Neural progenitor cell (in vitro differentiated cells): ENCODE measurements at regions not wholly inside any gene's neighbourhood (a gene's known extent, or its start where the extent isn't known, plus 50 kb on each side); places are given as distances from the start of the nearest gene placed in this dataset.
A peak's percentile ranks its signal among the peaks of the same experiment; 100 is the strongest.

Experiments
- DNase-seq: peaks from one replicate; pipeline ENCODE4 v3.0.0-alpha.2; 2016; ENCODE audit warnings: low spot score
- H2AFZ ChIP-seq: fragments of 200-600 bp; sonication (generic); replicated peaks from 2 replicates; pipeline ENCODE4 v1.6.1; 2016; ENCODE audit warnings: antibody characterized with exemption
- H3F3A ChIP-seq: fragments of 200-600 bp; sonication (generic); 2 replicates; pipeline ENCODE4 v1.6.1; 2016; ENCODE audit warnings: antibody characterized with exemption, low read depth
- H3K27ac ChIP-seq: fragments of 200-600 bp; sonication (generic); 2 replicates; pipeline ENCODE4 v1.5.1; 2016; ENCODE audit warnings: mild to moderate bottlenecking
- H3K27me3 ChIP-seq: fragments of 200-600 bp; sonication (generic); 2 replicates; pipeline ENCODE4 v1.6.1; 2016; ENCODE audit warnings: mild to moderate bottlenecking, moderate library complexity
- H3K36me3 ChIP-seq: fragments of 200-600 bp; sonication (generic); 2 replicates; pipeline ENCODE4 v1.5.1; 2016
- H3K4me1 ChIP-seq: fragments of 200-600 bp; sonication (generic); 2 replicates; pipeline ENCODE4 v1.6.1; 2016; ENCODE audit warnings: mixed run types
- H3K4me2 ChIP-seq: fragments of 200-600 bp; sonication (generic); 2 replicates; pipeline ENCODE4 v1.6.1; 2016
- H3K4me3 ChIP-seq: fragments of 200-600 bp; sonication (generic); 2 replicates; pipeline ENCODE4 v1.5.1; 2016
- H3K79me2 ChIP-seq: fragments of 200-600 bp; sonication (generic); 2 replicates; pipeline ENCODE4 v1.6.1; 2016; ENCODE audit warnings: low read depth
- H3K9ac ChIP-seq: fragments of 200-600 bp; sonication (generic); 2 replicates; pipeline ENCODE4 v1.6.1; 2016
- H3K9me3 ChIP-seq: fragments of 200-600 bp; sonication (generic); 2 replicates; pipeline ENCODE4 v1.5.1; 2016; ENCODE audit warnings: low read depth
- H4K20me1 ChIP-seq: fragments of 200-600 bp; sonication (generic); 2 replicates; pipeline ENCODE4 v1.6.1; 2016; ENCODE audit warnings: low read depth
- H3K27ac Mint-ChIP-seq: 3 replicates; pipeline ENCODE4 v1.8.0; 2021; ENCODE audit warnings: mixed read lengths
- H3K27me3 Mint-ChIP-seq: 2 replicates; pipeline ENCODE4 v1.8.0; 2022; ENCODE audit warnings: low read depth, mild to moderate bottlenecking, inconsistent platforms, moderate library complexity, mixed read lengths; ENCODE audit not compliant: insufficient read depth
- H3K36me3 Mint-ChIP-seq: 3 replicates; pipeline ENCODE4 v1.8.0; 2021; ENCODE audit warnings: mixed read lengths
- H3K4me1 Mint-ChIP-seq: 3 replicates; pipeline ENCODE4 v1.8.0; 2021; ENCODE audit warnings: mixed read lengths
- H3K4me3 Mint-ChIP-seq: 3 replicates; pipeline ENCODE4 v1.8.0; 2021; ENCODE audit warnings: mild to moderate bottlenecking, moderate library complexity, mixed read lengths
- H3K9me3 Mint-ChIP-seq: 3 replicates; pipeline ENCODE4 v1.8.0; 2020; ENCODE audit warnings: mixed read lengths
- EZH2 ChIP-seq: fragments of 200-600 bp; sonication (generic); IDR thresholded peaks from 2 replicates; pipeline ENCODE4 v1.6.1; 2017; ENCODE audit warnings: antibody characterized with exemption, mild to moderate bottlenecking, moderate library complexity
- EZH2phosphoT487 ChIP-seq: fragments of 200-600 bp; sonication (generic); IDR thresholded peaks from 2 replicates; pipeline ENCODE4 v1.6.1; 2017; ENCODE audit warnings: antibody characterized with exemption
- TF ChIP-seq, protein P1 (sequence below): fragments of 200-600 bp; sonication (generic); IDR thresholded peaks from 2 replicates; pipeline ENCODE4 v1.5.1; 2017; ENCODE audit warnings: antibody characterized with exemption, mild to moderate bottlenecking

DNA sequence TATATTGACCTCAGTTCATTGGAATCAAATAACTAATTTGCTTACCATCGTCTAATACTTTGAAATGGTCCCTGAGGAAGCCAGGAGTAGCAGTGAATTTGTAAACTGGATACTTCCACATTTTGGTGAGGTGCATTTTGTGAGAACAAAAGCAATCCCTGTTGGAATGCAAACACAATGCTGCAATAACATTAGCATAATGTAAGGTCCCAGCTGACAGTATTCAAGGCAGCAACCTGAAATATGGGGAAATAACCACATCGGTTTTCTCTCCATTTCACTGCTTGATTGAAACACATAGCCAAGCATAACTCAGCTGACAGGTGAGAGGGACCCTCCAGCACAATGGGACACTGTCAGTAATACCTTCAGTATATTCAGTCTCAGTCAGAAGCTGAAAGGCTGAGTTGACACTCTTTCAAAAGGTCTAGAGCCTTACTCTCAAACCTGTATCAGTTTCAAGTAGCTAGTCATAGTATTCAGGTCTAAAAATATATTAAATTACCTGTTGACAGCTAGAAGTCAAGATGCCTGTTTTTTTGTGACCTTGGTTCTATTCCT lies 1311.9 kb upstream of the NRXN1 start:
- Mint-ChIP-seq H3K4me3 (no peak overlapping the region), H3K36me3 (no peaks in the 10 kb centered on the region), H3K27ac (no peak overlapping the region), H3K27me3 (no peaks in the 10 kb centered on the region), H3K9me3 (no peaks in the 10 kb centered on the region), H3K4me1 (peaks cover 2% of the 10 kb centered on the region)
- H3K9ac ChIP-seq: no peak overlapping the region
- no peaks in the 10 kb centered on the region for H4K20me1 ChIP-seq
- TF ChIP-seq EZH2: no peak
- TF ChIP-seq, protein P1, sequence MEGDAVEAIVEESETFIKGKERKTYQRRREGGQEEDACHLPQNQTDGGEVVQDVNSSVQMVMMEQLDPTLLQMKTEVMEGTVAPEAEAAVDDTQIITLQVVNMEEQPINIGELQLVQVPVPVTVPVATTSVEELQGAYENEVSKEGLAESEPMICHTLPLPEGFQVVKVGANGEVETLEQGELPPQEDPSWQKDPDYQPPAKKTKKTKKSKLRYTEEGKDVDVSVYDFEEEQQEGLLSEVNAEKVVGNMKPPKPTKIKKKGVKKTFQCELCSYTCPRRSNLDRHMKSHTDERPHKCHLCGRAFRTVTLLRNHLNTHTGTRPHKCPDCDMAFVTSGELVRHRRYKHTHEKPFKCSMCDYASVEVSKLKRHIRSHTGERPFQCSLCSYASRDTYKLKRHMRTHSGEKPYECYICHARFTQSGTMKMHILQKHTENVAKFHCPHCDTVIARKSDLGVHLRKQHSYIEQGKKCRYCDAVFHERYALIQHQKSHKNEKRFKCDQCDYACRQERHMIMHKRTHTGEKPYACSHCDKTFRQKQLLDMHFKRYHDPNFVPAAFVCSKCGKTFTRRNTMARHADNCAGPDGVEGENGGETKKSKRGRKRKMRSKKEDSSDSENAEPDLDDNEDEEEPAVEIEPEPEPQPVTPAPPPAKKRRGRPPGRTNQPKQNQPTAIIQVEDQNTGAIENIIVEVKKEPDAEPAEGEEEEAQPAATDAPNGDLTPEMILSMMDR: no peak
- TF ChIP-seq EZH2phosphoT487: no peak
- H3K4me3 ChIP-seq: no peak overlapping the region
- no peaks in the 10 kb centered on the region for H3K27me3 ChIP-seq
- H3K4me2 ChIP-seq: no peak overlapping the region
- no peaks in the 10 kb centered on the region for H3K4me1 ChIP-seq
- DNase-seq: peak; percentile 13
- no peaks in the 10 kb centered on the region for H3K36me3 ChIP-seq
- peaks cover 7% of the 10 kb centered on the region for H3F3A ChIP-seq
- H3K27ac ChIP-seq: no peak overlapping the region
- H2AFZ ChIP-seq: no peak overlapping the region
- H3K79me2 ChIP-seq: no peaks in the 10 kb centered on the region
- H3K9me3 ChIP-seq: no peaks in the 10 kb centered on the region

GRCh38 chr2:52343010-52343409 lies 1311.1 kb upstream of the NRXN1 start:
- no peaks in the 10 kb centered on the region for H3K27me3 Mint-ChIP-seq
- Histone ChIP-seq H3K4me1 (peaks cover 2% of the 10 kb centered on the region), H2AFZ (no peak overlapping the region), H3K4me3 (no peak overlapping the region), H3K4me2 (no peak overlapping the region), H3K9ac (no peak overlapping the region), H3F3A (peaks cover 7% of the 10 kb centered on the region), H3K27me3 (no peaks in the 10 kb centered on the region), H3K9me3 (no peaks in the 10 kb centered on the region), H4K20me1 (no peaks in the 10 kb centered on the region), H3K79me2 (no peaks in the 10 kb centered on the region), H3K27ac (no peak overlapping the region), H3K36me3 (no peaks in the 10 kb centered on the region)
- no peak for DNase-seq
- TF ChIP-seq EZH2phosphoT487 (no peak), EZH2 (no peak)
- H3K4me1 Mint-ChIP-seq: peaks cover 2% of the 10 kb centered on the region
- no peaks in the 10 kb centered on the region for H3K36me3 Mint-ChIP-seq
- no peak overlapping the region for H3K4me3 Mint-ChIP-seq
- no peaks in the 10 kb centered on the region for H3K9me3 Mint-ChIP-seq
- no peak overlapping the region for H3K27ac Mint-ChIP-seq

DNA sequence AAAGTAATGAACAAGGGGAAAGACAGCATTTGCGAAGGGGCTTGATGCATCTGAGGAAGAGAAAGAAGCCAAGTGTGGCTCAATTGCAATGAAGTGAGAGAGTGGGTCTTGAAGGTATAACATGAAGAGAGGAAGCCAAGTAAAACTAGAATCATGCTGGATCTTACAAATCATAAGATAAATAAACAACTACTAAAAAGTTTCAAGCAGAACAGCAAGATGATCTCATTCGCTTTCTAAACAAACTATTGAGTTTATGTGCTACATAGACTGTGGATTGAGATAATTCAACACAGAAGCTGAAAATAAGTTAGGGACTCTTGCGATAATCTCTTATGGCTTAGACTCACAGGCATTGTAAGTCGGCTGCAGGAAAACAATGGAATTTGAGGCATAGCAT lies 1310.5 kb upstream of the NRXN1 start:
- Histone ChIP-seq H3K27ac (no peak overlapping the region), H3K4me3 (no peak overlapping the region), H3F3A (peaks cover 7% of the 10 kb centered on the region), H3K9ac (no peak overlapping the region), H3K4me2 (no peak overlapping the region), H3K79me2 (no peaks in the 10 kb centered on the region), H3K4me1 (peaks cover 8% of the 10 kb centered on the region), H4K20me1 (no peaks in the 10 kb centered on the region), H3K9me3 (no peaks in the 10 kb centered on the region), H2AFZ (no peak overlapping the region), H3K36me3 (no peaks in the 10 kb centered on the region), H3K27me3 (no peaks in the 10 kb centered on the region)
- no peak overlapping the region for H3K4me3 Mint-ChIP-seq
- no peaks in the 10 kb centered on the region for H3K27me3 Mint-ChIP-seq
- no peak for TF ChIP-seq EZH2phosphoT487
- TF ChIP-seq, protein P1: no peak
- TF ChIP-seq EZH2: no peak
- no peak for DNase-seq
- H3K9me3 Mint-ChIP-seq: no peaks in the 10 kb centered on the region
- H3K36me3 Mint-ChIP-seq: no peaks in the 10 kb centered on the region
- no peak overlapping the region for H3K27ac Mint-ChIP-seq
- H3K4me1 Mint-ChIP-seq: peaks cover 6% of the 10 kb centered on the region

GRCh38 chr2:52341732-52342131 lies 1309.8 kb upstream of the NRXN1 start:
- no peaks in the 10 kb centered on the region for H3K9me3 Mint-ChIP-seq
- H3K36me3 Mint-ChIP-seq: no peaks in the 10 kb centered on the region
- no peak for TF ChIP-seq EZH2phosphoT487
- no peak for TF ChIP-seq EZH2
- TF ChIP-seq, protein P1: no peak
- H2AFZ ChIP-seq: no peak overlapping the region
- peaks cover 15% of the 10 kb centered on the region for H3K4me1 ChIP-seq
- no peak overlapping the region for H3K4me2 ChIP-seq
- H3K4me3 ChIP-seq: no peak overlapping the region
- DNase-seq: no peak
- no peak overlapping the region for H3K27ac ChIP-seq
- no peaks in the 10 kb centered on the region for H3K9me3 ChIP-seq
- H3F3A ChIP-seq: peaks cover 7% of the 10 kb centered on the region
- no peak overlapping the region for H3K27ac Mint-ChIP-seq
- H3K27me3 ChIP-seq: no peaks in the 10 kb centered on the region
- no peaks in the 10 kb centered on the region for H3K79me2 ChIP-seq
- no peak overlapping the region for H3K9ac ChIP-seq
- no peaks in the 10 kb centered on the region for H3K27me3 Mint-ChIP-seq
- H4K20me1 ChIP-seq: no peaks in the 10 kb centered on the region
- no peaks in the 10 kb centered on the region for H3K36me3 ChIP-seq
- peaks cover 6% of the 10 kb centered on the region for H3K4me1 Mint-ChIP-seq
- H3K4me3 Mint-ChIP-seq: no peak overlapping the region
